ENCODE measurements at regions not wholly inside any gene's neighbourhood (a gene's known extent, or its start where the extent isn't known, plus 50 kb on each side); places are given as distances from the start of the nearest gene placed in this dataset.

DNA sequence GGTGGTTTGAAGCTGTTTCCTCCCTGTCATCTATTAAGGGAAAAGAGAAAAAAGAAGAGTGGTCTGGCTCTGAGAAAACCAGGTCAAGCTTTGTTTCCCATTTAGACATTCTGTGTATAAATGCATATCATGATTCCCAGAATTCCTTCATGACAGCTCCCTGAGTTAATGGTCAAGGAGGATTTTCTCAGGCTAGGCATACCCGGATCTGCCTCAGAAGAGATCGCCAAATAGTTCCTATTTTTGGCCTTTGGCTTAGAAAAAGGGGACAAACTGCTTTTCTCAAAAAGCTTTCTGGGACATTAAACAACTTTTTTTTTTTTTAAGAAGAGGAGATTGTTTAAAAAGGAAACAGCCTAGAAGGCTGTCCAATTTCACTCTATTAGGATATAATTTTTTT is 53.5 kb upstream of the PIP4K2A start:
- TF ChIP-seq, protein P1, sequence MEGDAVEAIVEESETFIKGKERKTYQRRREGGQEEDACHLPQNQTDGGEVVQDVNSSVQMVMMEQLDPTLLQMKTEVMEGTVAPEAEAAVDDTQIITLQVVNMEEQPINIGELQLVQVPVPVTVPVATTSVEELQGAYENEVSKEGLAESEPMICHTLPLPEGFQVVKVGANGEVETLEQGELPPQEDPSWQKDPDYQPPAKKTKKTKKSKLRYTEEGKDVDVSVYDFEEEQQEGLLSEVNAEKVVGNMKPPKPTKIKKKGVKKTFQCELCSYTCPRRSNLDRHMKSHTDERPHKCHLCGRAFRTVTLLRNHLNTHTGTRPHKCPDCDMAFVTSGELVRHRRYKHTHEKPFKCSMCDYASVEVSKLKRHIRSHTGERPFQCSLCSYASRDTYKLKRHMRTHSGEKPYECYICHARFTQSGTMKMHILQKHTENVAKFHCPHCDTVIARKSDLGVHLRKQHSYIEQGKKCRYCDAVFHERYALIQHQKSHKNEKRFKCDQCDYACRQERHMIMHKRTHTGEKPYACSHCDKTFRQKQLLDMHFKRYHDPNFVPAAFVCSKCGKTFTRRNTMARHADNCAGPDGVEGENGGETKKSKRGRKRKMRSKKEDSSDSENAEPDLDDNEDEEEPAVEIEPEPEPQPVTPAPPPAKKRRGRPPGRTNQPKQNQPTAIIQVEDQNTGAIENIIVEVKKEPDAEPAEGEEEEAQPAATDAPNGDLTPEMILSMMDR (IDR thresholded peaks at IDR 0.05; ENCODE audit: low read depth, low read length): no peak
- no peak for TF ChIP-seq EZH2phosphoT487 (IDR thresholded peaks at IDR 0.05; ENCODE audit: low read depth)
